ENCODE measurements at regions not wholly inside any gene's neighbourhood (a gene's known extent, or its start where the extent isn't known, plus 50 kb on each side); places are given as distances from the start of the nearest gene placed in this dataset.

- TF ChIP-seq CTCF (IDR thresholded peaks at IDR 0.05) (no peak), POLR2A (IDR thresholded peaks at IDR 0.05) (no peak)
These were observed 353.2 kb upstream of the KCNH8 start for GRCh38 chr3:18795078-18795477.
